Endothelial cell of umbilical vein (primary cell): ENCODE measurements at regions not wholly inside any gene's neighbourhood (a gene's known extent, or its start where the extent isn't known, plus 50 kb on each side); places are given as distances from the start of the nearest gene placed in this dataset.

Experiments used
- BruUV-seq: library from RNA; stranded (reverse); fragments of 400-500 nt; replicated peaks from 2 replicates; lab custom pipeline; 2021; lab: Mats Ljungman, UMichigan
- CTCF ChIA-PET: fragments of 300-600, 350-600 bp; sonication (Branson Sonifier 250); formaldehyde crosslinking; loops from one replicate; lab custom pipeline; 2021; ENCODE audit warnings: antibody characterized with exemption, inconsistent platforms; lab: Charles Lee
- POLR2A ChIA-PET: fragments of 300-600, 350-600 bp; sonication (Branson Sonifier 250); formaldehyde crosslinking; loops from one replicate; lab custom pipeline; 2021; ENCODE audit warnings: antibody characterized with exemption, inconsistent platforms; lab: Charles Lee
- DNase-seq: peaks from one replicate; pipeline ENCODE4 v3.0.0-alpha.2; 2011; ENCODE audit warnings: low read depth, low spot score
- FAIRE-seq: peaks from 2 replicates; lab custom pipeline; 2011; peaks lifted over from hg19 to GRCh38; lab: Jason Lieb, UNC
- H2AFZ ChIP-seq: 2 replicates; pipeline ENCODE4 v1.6.0; 2012; ENCODE audit warnings: low read depth, low read length, control low read depth, inconsistent platforms
- H3K27ac ChIP-seq: 2 replicates; pipeline ENCODE4 v1.5.1; 2011; ENCODE audit warnings: low read depth, mild to moderate bottlenecking, control low read depth, low read length, moderate library complexity; ENCODE audit not compliant: insufficient read depth
- H3K27me3 ChIP-seq, 2 experiments: 2 replicates each; pipeline versions ENCODE4 v1.6.0 to v1.6.1; 2011; ENCODE audit warnings: low read length in 2 of 2, mixed read lengths in 1 of 2; ENCODE audit not compliant: control insufficient read depth in 2 of 2, insufficient read depth in 2 of 2
- H3K36me3 ChIP-seq, 2 experiments: 2 replicates in 1 of 2; 3 replicates in 1 of 2; pipeline ENCODE4 v1.5.1; 2011; ENCODE audit warnings: low read length in 2 of 2, mild to moderate bottlenecking in 1 of 2, moderate library complexity in 1 of 2; ENCODE audit not compliant: control insufficient read depth in 2 of 2, insufficient read depth in 2 of 2; ENCODE audit errors: extremely low read depth in 1 of 2
- H3K4me1 ChIP-seq: 3 replicates; pipeline ENCODE4 v1.5.1; 2011; ENCODE audit warnings: mild to moderate bottlenecking, low read length; ENCODE audit not compliant: control insufficient read depth, insufficient read depth; ENCODE audit errors: extremely low read depth
- H3K4me2 ChIP-seq: 2 replicates; pipeline ENCODE4 v1.6.1; 2011; ENCODE audit warnings: low read length, control low read depth, mixed read lengths; ENCODE audit not compliant: insufficient read depth
- H3K4me3 ChIP-seq, 3 experiments: fragments of 200-600 bp in 1 of 3; sonication (generic), shearing (Covaris generic) in 1 of 3; replicated peaks in 1 of 3; 2 replicates each; pipeline ENCODE4 v1.5.1; 2011 to 2016; ENCODE audit warnings: control low read depth in 3 of 3, low read length in 3 of 3, mild to moderate bottlenecking in 2 of 3, inconsistent platforms in 1 of 3, low read depth in 1 of 3, moderate library complexity in 1 of 3; ENCODE audit not compliant: insufficient read depth in 1 of 3
- H3K79me2 ChIP-seq: 2 replicates; pipeline ENCODE4 v1.6.0; 2012; ENCODE audit warnings: low read length, inconsistent platforms; ENCODE audit not compliant: control insufficient read depth, insufficient read depth
- H3K9ac ChIP-seq: replicated peaks from 2 replicates; pipeline ENCODE3; 2011; ENCODE audit warnings: low read length, control low read depth; ENCODE audit not compliant: insufficient read depth; ENCODE audit errors: extremely low read depth
- H3K9me1 ChIP-seq: replicated peaks from 3 replicates; pipeline ENCODE4 v1.6.0; 2011; ENCODE audit warnings: mild to moderate bottlenecking, low read length; ENCODE audit not compliant: control insufficient read depth, insufficient read depth; ENCODE audit errors: extremely low read depth
- H3K9me3 ChIP-seq: replicated peaks from 2 replicates; pipeline ENCODE4 v1.5.1; 2012; ENCODE audit warnings: low read length, inconsistent platforms; ENCODE audit not compliant: control insufficient read depth, insufficient read depth
- H4K20me1 ChIP-seq: replicated peaks from 2 replicates; pipeline ENCODE3; 2011; ENCODE audit warnings: mild to moderate bottlenecking, low read length; ENCODE audit not compliant: control insufficient read depth, insufficient read depth; ENCODE audit errors: extremely low read depth
- EZH2 ChIP-seq: IDR thresholded peaks from 2 replicates; pipeline ENCODE4 v1.6.1; 2012; ENCODE audit warnings: borderline replicate concordance, low read depth, mild to moderate bottlenecking, moderate library complexity, low read length, inconsistent platforms; ENCODE audit not compliant: severe bottlenecking
- FOS ChIP-seq: IDR thresholded peaks from 2 replicates; pipeline ENCODE4 v1.6.1; 2011; ENCODE audit warnings: mild to moderate bottlenecking, low read length, moderate library complexity, borderline replicate concordance; ENCODE audit not compliant: insufficient read depth
- GATA2 ChIP-seq: IDR thresholded peaks from 2 replicates; pipeline ENCODE4 v1.7.0; 2011; ENCODE audit warnings: low read depth, mild to moderate bottlenecking, moderate library complexity, mixed read lengths, low read length; ENCODE audit not compliant: insufficient read length, insufficient read depth
- JUN ChIP-seq: IDR thresholded peaks from 2 replicates; pipeline ENCODE4 v1.6.1; 2011; ENCODE audit warnings: borderline replicate concordance, low read depth; ENCODE audit not compliant: insufficient read length, insufficient read depth
- MAX ChIP-seq: IDR thresholded peaks from 2 replicates; pipeline ENCODE4 v1.6.1; 2011; ENCODE audit not compliant: insufficient read depth, insufficient read length
- MYC ChIP-seq: IDR thresholded peaks from one replicate; pipeline ENCODE4 v1.6.1; 2011; ENCODE audit warnings: mild to moderate bottlenecking, low read depth, low read length
- POLR2A ChIP-seq: IDR thresholded peaks from 2 replicates; pipeline ENCODE4 v1.6.1; 2012; ENCODE audit warnings: low read depth, mild to moderate bottlenecking, control low read depth, low read length
- POLR2AphosphoS5 ChIP-seq: IDR thresholded peaks from 2 replicates; pipeline ENCODE4 v1.6.1; 2012; ENCODE audit warnings: low read depth, mild to moderate bottlenecking, control low read depth, low read length, moderate library complexity; ENCODE audit not compliant: insufficient read depth
- dilution Hi-C: fragments of 300-500 bp; cut with MboI; formaldehyde crosslinking; loops from one replicate; pipeline ENCODE4 v1.15.0; 2019; ENCODE audit warnings: low sequenced_read_pairs; ENCODE audit not compliant: extremely low pct_ligation_motif_present
- intact Hi-C: fragments of 100-400 bp; cut with micrococcal nuclease; formaldehyde crosslinking; loops from one replicate; pipeline ENCODE4 v1.10.0; 2022
- TF ChIP-seq, protein P1 (sequence below), 2 donors: IDR thresholded peaks; 1 replicate in 1 of 2; 2 replicates in 1 of 2; pipeline ENCODE4 v1.5.1; 2011; ENCODE audit warnings: low read length in 2 of 2, mild to moderate bottlenecking in 2 of 2, moderate library complexity in 2 of 2, control low read depth in 1 of 2, inconsistent platforms in 1 of 2, low read depth in 1 of 2; ENCODE audit not compliant: insufficient read depth in 1 of 2; ENCODE audit errors: extremely low read depth in 1 of 2

DNA sequence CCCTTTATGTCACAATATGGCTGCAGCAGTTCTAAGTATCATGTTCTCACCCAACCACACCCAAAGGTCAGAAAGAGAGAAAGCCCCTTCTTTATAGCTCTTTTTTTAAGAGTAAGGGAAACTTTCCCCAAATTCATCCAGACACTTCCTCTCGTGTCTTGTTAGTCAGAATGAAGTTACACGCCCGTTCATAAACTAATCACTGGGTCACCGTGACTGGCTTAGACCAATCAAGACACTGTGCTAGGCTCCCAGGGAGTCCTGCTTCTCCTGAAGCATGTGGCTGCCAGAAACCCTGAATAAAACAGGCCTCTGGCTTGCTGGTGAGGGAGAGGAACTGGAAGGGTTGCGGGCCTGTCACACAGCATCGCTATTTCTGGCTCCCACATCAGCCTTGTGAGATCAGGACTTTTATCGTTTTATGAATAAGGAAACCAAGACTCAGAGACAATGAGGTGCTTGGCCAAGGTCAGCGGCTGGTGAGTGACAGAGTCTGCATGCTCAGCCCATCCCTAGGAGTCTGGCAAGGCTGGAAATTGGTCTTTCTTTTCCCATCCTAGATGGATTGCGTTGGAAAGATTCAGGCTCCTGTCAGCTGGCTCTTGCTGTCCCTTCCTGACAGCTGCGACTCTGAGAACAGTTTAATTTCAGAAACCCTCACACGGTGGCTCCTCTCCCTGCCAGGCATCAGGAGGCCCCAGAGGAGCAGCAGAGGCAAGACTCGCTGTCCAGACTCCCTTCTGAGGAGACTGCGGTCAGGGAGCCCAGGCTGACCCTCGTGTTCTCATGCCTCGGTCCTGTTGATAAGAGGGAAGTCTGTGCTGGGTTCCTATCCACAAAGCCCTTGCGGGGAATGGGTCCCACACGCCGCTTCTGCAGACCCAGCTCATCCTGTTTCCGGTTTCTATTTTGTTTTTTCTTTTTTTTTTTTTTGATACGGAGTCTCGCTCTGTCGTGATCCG is 104.5 kb upstream of the TAF1B start:
- intact Hi-C loops = no loop called here
- DNase-seq (no peak), FAIRE-seq (no peak)
- TF ChIP-seq POLR2A (no peak), JUN (no peak), MAX (no peak), MYC (no peak), FOS (no peak), POLR2AphosphoS5 (no peak), EZH2 (no peak), GATA2 (no peak)
- TF ChIP-seq, protein P1, sequence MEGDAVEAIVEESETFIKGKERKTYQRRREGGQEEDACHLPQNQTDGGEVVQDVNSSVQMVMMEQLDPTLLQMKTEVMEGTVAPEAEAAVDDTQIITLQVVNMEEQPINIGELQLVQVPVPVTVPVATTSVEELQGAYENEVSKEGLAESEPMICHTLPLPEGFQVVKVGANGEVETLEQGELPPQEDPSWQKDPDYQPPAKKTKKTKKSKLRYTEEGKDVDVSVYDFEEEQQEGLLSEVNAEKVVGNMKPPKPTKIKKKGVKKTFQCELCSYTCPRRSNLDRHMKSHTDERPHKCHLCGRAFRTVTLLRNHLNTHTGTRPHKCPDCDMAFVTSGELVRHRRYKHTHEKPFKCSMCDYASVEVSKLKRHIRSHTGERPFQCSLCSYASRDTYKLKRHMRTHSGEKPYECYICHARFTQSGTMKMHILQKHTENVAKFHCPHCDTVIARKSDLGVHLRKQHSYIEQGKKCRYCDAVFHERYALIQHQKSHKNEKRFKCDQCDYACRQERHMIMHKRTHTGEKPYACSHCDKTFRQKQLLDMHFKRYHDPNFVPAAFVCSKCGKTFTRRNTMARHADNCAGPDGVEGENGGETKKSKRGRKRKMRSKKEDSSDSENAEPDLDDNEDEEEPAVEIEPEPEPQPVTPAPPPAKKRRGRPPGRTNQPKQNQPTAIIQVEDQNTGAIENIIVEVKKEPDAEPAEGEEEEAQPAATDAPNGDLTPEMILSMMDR (IDR thresholded peaks at IDR 0.05; ENCODE audit: extremely low read depth in 1 of 2, insufficient read depth in 1 of 2, low read depth in 1 of 2, low read length in 2 of 2) = no peak
- Histone ChIP-seq H3K36me3 (no peaks in the 10 kb centered on the region), H3K9me3 (no peaks in the 10 kb centered on the region), H3K27ac (no peak overlapping the region), H4K20me1 (no peaks in the 10 kb centered on the region), H3K4me1 (peaks cover 2% of the 10 kb centered on the region), H3K27me3 (peaks cover 4 to 6% of the 10 kb centered on the region in 2 experiments), H3K4me2 (no peak overlapping the region), H3K9me1 (no peaks in the 10 kb centered on the region), H2AFZ (no peak overlapping the region), H3K4me3 (peak overlapping the region in 1 of 3 experiments; percentile 21), H3K79me2 (no peaks in the 10 kb centered on the region), H3K9ac (no peak overlapping the region)
- dilution Hi-C loops = no loop called here
- ChIA-PET CTCF (interaction anchor here (1.2 kb wide), 1 partner anchor 10 kb away, joined by 3 read pairs; no protein-coding TSS in a partner anchor), POLR2A (no interaction called here)
- no TSS peak for BruUV-seq
